HPDE6-E6E7 (cell line): ENCODE measurements at regions not wholly inside any gene's neighbourhood (a gene's known extent, or its start where the extent isn't known, plus 50 kb on each side); places are given as distances from the start of the nearest gene placed in this dataset.

Experiments used
- DNase-seq: peaks from one replicate; pipeline ENCODE4 v3.0.0; 2011; ENCODE audit warnings: missing footprints; ENCODE audit errors: extremely low spot score

DNA sequence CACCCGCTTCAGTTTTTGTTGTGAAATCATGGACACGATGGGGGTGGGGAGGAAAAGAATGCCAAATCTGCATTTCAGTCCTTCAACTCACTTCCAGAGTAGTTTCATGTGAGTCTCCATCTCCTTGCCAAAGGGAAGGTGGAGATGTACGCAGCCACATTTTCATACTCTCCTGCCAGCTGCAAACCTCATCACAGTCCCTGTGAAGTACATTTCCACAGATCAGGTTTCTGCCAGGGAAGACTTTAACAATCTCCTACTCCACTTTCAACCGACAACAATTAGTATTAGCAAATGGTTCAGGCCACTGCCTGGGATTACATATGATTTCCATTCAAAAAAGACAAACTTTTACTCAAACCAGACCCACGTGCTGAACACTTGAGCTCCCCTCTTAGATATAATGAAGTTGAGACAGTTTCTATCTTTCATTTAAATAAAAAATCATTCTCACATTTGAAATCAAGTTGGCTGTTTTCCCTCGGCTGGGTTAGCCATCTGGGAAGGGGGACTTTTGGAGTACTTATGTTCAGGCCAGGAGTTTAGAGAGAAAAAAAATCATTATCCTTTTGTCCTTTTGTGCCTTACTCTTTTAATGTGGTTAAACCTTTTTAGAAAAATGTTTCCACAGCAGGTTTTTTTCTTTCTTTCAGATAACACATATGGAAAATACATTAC lies 51.0 kb upstream of the CEP162 start:
- no peak for DNase-seq
